HG03520 (cell line): ENCODE measurements at regions not wholly inside any gene's neighbourhood (a gene's known extent, or its start where the extent isn't known, plus 50 kb on each side); places are given as distances from the start of the nearest gene placed in this dataset.

Experiments used
- ATAC-seq: cut with Tn5 transposase; IDR thresholded peaks from one replicate; pipeline ENCODE4 v1.9.1; 2021; ENCODE audit warnings: mild to moderate bottlenecking, moderate library complexity; ENCODE audit not compliant: unreplicated experiment

- no peak for ATAC-seq
Observed at GRCh38 chr2:6788614-6789013, 77.1 kb downstream of the CMPK2 start.

- ATAC-seq: no peak
Observed at GRCh38 chr2:6789559-6790138, 76.1 kb downstream of the CMPK2 start.

- no peak for ATAC-seq
Observed at GRCh38 chr2:6791682-6792081, 74.0 kb downstream of the CMPK2 start.

GRCh38 chr2:6792883-6793282 lies 72.8 kb downstream of the CMPK2 start:
- no peak for ATAC-seq

GRCh38 chr2:6793371-6793770 lies 72.3 kb downstream of the CMPK2 start:
- no peak for ATAC-seq

- no peak for ATAC-seq
Observed at GRCh38 chr2:6793913-6794312, 71.8 kb downstream of the CMPK2 start.

GRCh38 chr2:6794448-6794847 lies 71.3 kb downstream of the CMPK2 start:
- ATAC-seq: no peak
